Umbilical cord (tissue), 1 donor: ENCODE measurements at regions not wholly inside any gene's neighbourhood (a gene's known extent, or its start where the extent isn't known, plus 50 kb on each side); places are given as distances from the start of the nearest gene placed in this dataset.

ENCODE experiments used
- DNase-seq: peaks from one replicate; pipeline ENCODE4 v3.0.0-alpha.2; 2015; ENCODE audit warnings: low spot score

GRCh38 chr16:5615868-5616642 is 518.5 kb upstream of the EEF2KMT start:
- peak; percentile 75 for DNase-seq

GRCh38 chr16:5607169-5607568 is 509.6 kb upstream of the EEF2KMT start:
- peak; percentile 39 for DNase-seq

- DNase-seq = no peak
Observed at GRCh38 chr16:5605404-5605803, 507.8 kb upstream of the EEF2KMT start.

- DNase-seq = peak; percentile 71
Observed at GRCh38 chr16:5604770-5605169, 507.2 kb upstream of the EEF2KMT start.

GRCh38 chr16:5603836-5604235 is 506.2 kb upstream of the EEF2KMT start:
- no peak for DNase-seq

- DNase-seq = no peak
Observed at GRCh38 chr16:5601957-5602356, 504.4 kb upstream of the EEF2KMT start.

GRCh38 chr16:5598793-5599192 is 501.2 kb upstream of the EEF2KMT start:
- DNase-seq = peak; percentile 77

- no peak for DNase-seq
Observed at GRCh38 chr16:5595849-5596248, 498.3 kb upstream of the EEF2KMT start.

GRCh38 chr16:5590416-5590815 is 492.8 kb upstream of the EEF2KMT start:
- no peak for DNase-seq

- DNase-seq = no peak
Observed at GRCh38 chr16:5589812-5590373, 492.3 kb upstream of the EEF2KMT start.

- no peak for DNase-seq
Observed at GRCh38 chr16:5584109-5584508, 486.5 kb upstream of the EEF2KMT start.

- DNase-seq = no peak
Observed at GRCh38 chr16:5582529-5582928, 484.9 kb upstream of the EEF2KMT start.

GRCh38 chr16:5581908-5582307 is 484.3 kb upstream of the EEF2KMT start:
- DNase-seq = no peak

- no peak for DNase-seq
Observed at GRCh38 chr16:5581428-5581827, 483.8 kb upstream of the EEF2KMT start.

GRCh38 chr16:5580772-5581171 is 483.2 kb upstream of the EEF2KMT start:
- DNase-seq = no peak

- no peak for DNase-seq
Observed at GRCh38 chr16:5580296-5580695, 482.7 kb upstream of the EEF2KMT start.

GRCh38 chr16:5578980-5579379 is 481.4 kb upstream of the EEF2KMT start:
- DNase-seq = no peak

- no peak for DNase-seq
Observed at GRCh38 chr16:5577463-5577862, 479.9 kb upstream of the EEF2KMT start.

GRCh38 chr16:5575646-5576245 is 478.2 kb upstream of the EEF2KMT start:
- no peak for DNase-seq

GRCh38 chr16:5575121-5575520 is 477.5 kb upstream of the EEF2KMT start:
- DNase-seq = no peak

- peak; percentile 63 for DNase-seq
Observed at GRCh38 chr16:5572056-5572455, 474.5 kb upstream of the EEF2KMT start.

- DNase-seq = no peak
Observed at GRCh38 chr16:5571446-5571845, 473.9 kb upstream of the EEF2KMT start.

- no peak for DNase-seq
Observed at GRCh38 chr16:5561800-5562199, 464.2 kb upstream of the EEF2KMT start.
